H9 (cell line): ENCODE measurements at regions not wholly inside any gene's neighbourhood (a gene's known extent, or its start where the extent isn't known, plus 50 kb on each side); places are given as distances from the start of the nearest gene placed in this dataset.

Experiments used
- DNase-seq: peaks from one replicate; pipeline ENCODE4 v3.0.0-alpha.2; 2017
- H2AFZ ChIP-seq: one replicate; pipeline ENCODE4 v1.6.1; 2013; ENCODE audit warnings: mild to moderate bottlenecking, low read length, control low read depth, moderate library complexity
- H2AK5ac ChIP-seq: 2 replicates; pipeline ENCODE4 v1.6.1; 2013; ENCODE audit warnings: low read length, control low read depth, mixed read lengths; ENCODE audit not compliant: insufficient read length
- H2BK120ac ChIP-seq: one replicate; pipeline ENCODE4 v1.6.1; 2013; ENCODE audit warnings: low read depth, mild to moderate bottlenecking, low read length, control low read depth, inconsistent platforms; ENCODE audit not compliant: poor library complexity, severe bottlenecking
- H2BK12ac ChIP-seq: 2 replicates; pipeline ENCODE4 v1.6.1; 2013; ENCODE audit warnings: low read length, control low read depth, mixed read lengths, low read depth; ENCODE audit not compliant: insufficient read length
- H2BK15ac ChIP-seq: 2 replicates; pipeline ENCODE4 v1.6.1; 2013; ENCODE audit warnings: low read depth, low read length, control low read depth
- H2BK20ac ChIP-seq: one replicate; pipeline ENCODE4 v1.6.1; 2013; ENCODE audit warnings: low read depth, mild to moderate bottlenecking, low read length, control low read depth, inconsistent platforms; ENCODE audit not compliant: poor library complexity, severe bottlenecking
- H2BK5ac ChIP-seq: 2 replicates; pipeline ENCODE4 v1.6.1; 2013; ENCODE audit warnings: low read length, control low read depth, mixed read lengths; ENCODE audit not compliant: insufficient read length
- H3K14ac ChIP-seq: 2 replicates; pipeline ENCODE4 v1.6.1; 2013; ENCODE audit warnings: low read length, control low read depth; ENCODE audit not compliant: insufficient read depth
- H3K18ac ChIP-seq: 2 replicates; pipeline ENCODE4 v1.6.1; 2013; ENCODE audit warnings: low read depth, mild to moderate bottlenecking, mixed read lengths, low read length, control low read depth; ENCODE audit not compliant: insufficient read length
- H3K23ac ChIP-seq: 2 replicates; pipeline ENCODE4 v1.6.1; 2013; ENCODE audit warnings: low read length, control low read depth, mixed read lengths, low read depth; ENCODE audit not compliant: insufficient read length
- H3K23me2 ChIP-seq: 2 replicates; pipeline ENCODE4 v1.6.1; 2013; ENCODE audit warnings: low read depth, mild to moderate bottlenecking, mixed read lengths, low read length, control low read depth; ENCODE audit not compliant: insufficient read length, poor library complexity, severe bottlenecking
- H3K27ac ChIP-seq: 2 replicates; pipeline ENCODE4 v1.5.1; 2013; ENCODE audit warnings: low read length, control low read depth, mixed read lengths, low read depth; ENCODE audit not compliant: insufficient read length
- H3K27me3 ChIP-seq: 2 replicates; pipeline ENCODE4 v1.6.1; 2013; ENCODE audit warnings: low read length, control low read depth, inconsistent platforms; ENCODE audit not compliant: insufficient read depth
- H3K4ac ChIP-seq: 2 replicates; pipeline ENCODE4 v1.6.1; 2013; ENCODE audit warnings: low read depth, mild to moderate bottlenecking, control low read depth, inconsistent platforms, low read length, moderate library complexity
- H3K4me1 ChIP-seq: 2 replicates; pipeline ENCODE4 v1.6.1; 2013; ENCODE audit warnings: low read length, control low read depth, inconsistent platforms; ENCODE audit not compliant: insufficient read depth
- H3K4me2 ChIP-seq: 2 replicates; pipeline ENCODE4 v1.6.1; 2013; ENCODE audit warnings: low read length, control low read depth, mixed read lengths; ENCODE audit not compliant: insufficient read length, insufficient read depth
- H3K56ac ChIP-seq: 2 replicates; pipeline ENCODE4 v1.6.1; 2013; ENCODE audit warnings: low read depth, mild to moderate bottlenecking, mixed read lengths, low read length, control low read depth; ENCODE audit not compliant: insufficient read length
- H3K79me1 ChIP-seq: 2 replicates; pipeline ENCODE4 v1.6.1; 2013; ENCODE audit warnings: low read depth, mild to moderate bottlenecking, moderate library complexity, low read length, control low read depth, inconsistent platforms; ENCODE audit not compliant: insufficient read depth, poor library complexity, severe bottlenecking
- H3K79me2 ChIP-seq: 2 replicates; pipeline ENCODE4 v1.6.1; 2013; ENCODE audit warnings: low read length, control low read depth, inconsistent platforms; ENCODE audit not compliant: insufficient read depth
- H3K9ac ChIP-seq: 2 replicates; pipeline ENCODE4 v1.6.1; 2013; ENCODE audit warnings: low read length, control low read depth, mixed read lengths; ENCODE audit not compliant: insufficient read length; ENCODE audit errors: extremely low read depth
- H3K9me3 ChIP-seq: one replicate; pipeline ENCODE4 v1.6.1; 2013; ENCODE audit warnings: low read depth, low read length, inconsistent platforms; ENCODE audit not compliant: control insufficient read depth
- H3T11ph ChIP-seq: one replicate; pipeline ENCODE4 v1.6.1; 2013; ENCODE audit warnings: mild to moderate bottlenecking, low read length, control low read depth, inconsistent platforms
- H4K20me1 ChIP-seq: one replicate; pipeline ENCODE4 v1.6.1; 2013; ENCODE audit not compliant: control insufficient read depth, insufficient read length, insufficient read depth
- H4K5ac ChIP-seq: 2 replicates; pipeline ENCODE4 v1.6.1; 2013; ENCODE audit warnings: low read depth, mild to moderate bottlenecking, mixed read lengths, low read length, control low read depth; ENCODE audit not compliant: insufficient read length
- H4K8ac ChIP-seq: replicated peaks from 2 replicates; pipeline ENCODE4 v1.6.1; 2013; ENCODE audit warnings: low read length, control low read depth, mixed read lengths, low read depth; ENCODE audit not compliant: insufficient read length
- H4K91ac ChIP-seq: 2 replicates; pipeline ENCODE4 v1.6.1; 2013; ENCODE audit warnings: low read depth, mild to moderate bottlenecking, moderate library complexity, mixed read lengths, low read length, control low read depth; ENCODE audit not compliant: insufficient read length
- H3K27ac Mint-ChIP-seq, 3 experiments: 2 replicates in 2 of 3; 3 replicates in 1 of 3; pipeline ENCODE4 v1.8.0; 2020 to 2021; ENCODE audit warnings: mixed read lengths in 3 of 3, mild to moderate bottlenecking in 1 of 3, moderate library complexity in 1 of 3
- H3K27me3 Mint-ChIP-seq: 2 replicates; pipeline ENCODE4 v1.8.0; 2021; ENCODE audit warnings: low read depth, mild to moderate bottlenecking, moderate library complexity, mixed read lengths
- H3K36me3 Mint-ChIP-seq, 3 experiments: 2 replicates in 2 of 3; 3 replicates in 1 of 3; pipeline ENCODE4 v1.8.0; 2020 to 2021; ENCODE audit warnings: low read depth in 3 of 3, mixed read lengths in 3 of 3; ENCODE audit not compliant: insufficient read depth in 1 of 3
- H3K4me1 Mint-ChIP-seq, 2 experiments: 2 replicates each; pipeline ENCODE4 v1.8.0; 2020; ENCODE audit warnings: mixed read lengths in 2 of 2
- H3K4me3 Mint-ChIP-seq, 2 experiments: 2 replicates in 1 of 2; 3 replicates in 1 of 2; pipeline ENCODE4 v1.8.0; 2020 to 2021; ENCODE audit warnings: mild to moderate bottlenecking in 2 of 2, mixed read lengths in 2 of 2, moderate library complexity in 1 of 2
- H3K9me3 Mint-ChIP-seq, 2 experiments: 2 replicates in 1 of 2; 3 replicates in 1 of 2; pipeline ENCODE4 v1.8.0; 2020; ENCODE audit warnings: mild to moderate bottlenecking in 2 of 2, mixed read lengths in 2 of 2, moderate library complexity in 1 of 2
- WGBS: extraction: QIAGEN DNeasy Blood & Tissue Kit; methylation state at CpG from one replicate; pipeline ENCODE4 v1.1.7; 2013; ENCODE audit warnings: missing lambda C conversion rate, low lambda C conversion rate, mixed read lengths; ENCODE audit not compliant: insufficient read length; ENCODE audit errors: extremely low coverage; 5-methylcytosine and 5-hydroxymethylcytosine counted together
- TF ChIP-seq, protein P1 (sequence below): fragments of 200-600 bp; sonication (generic); conservative IDR thresholded peaks from 3 replicates; pipeline ENCODE4 v1.8.0; 2021; ENCODE audit warnings: antibody characterized with exemption, mild to moderate bottlenecking

DNA sequence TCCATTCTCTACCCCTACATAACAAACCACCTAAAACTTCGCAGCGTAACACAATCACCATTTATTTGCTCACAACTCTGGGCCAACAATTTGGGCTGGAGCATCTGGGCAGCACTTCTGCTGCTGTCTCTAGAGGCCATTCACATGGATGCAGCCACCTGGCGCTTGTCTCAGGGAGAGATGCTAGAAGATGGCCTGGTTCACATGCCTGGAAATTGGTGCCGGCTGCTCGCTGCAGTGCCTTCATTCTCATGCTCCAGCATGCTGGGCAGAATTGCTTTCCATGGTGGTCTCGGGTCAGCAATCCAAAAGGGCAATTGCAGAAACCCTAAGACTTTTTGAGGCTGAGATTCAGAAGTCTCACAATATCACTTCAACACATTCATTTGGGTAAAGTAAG lies 157.4 kb downstream of the SUCLG1 start:
- TF ChIP-seq, protein P1, sequence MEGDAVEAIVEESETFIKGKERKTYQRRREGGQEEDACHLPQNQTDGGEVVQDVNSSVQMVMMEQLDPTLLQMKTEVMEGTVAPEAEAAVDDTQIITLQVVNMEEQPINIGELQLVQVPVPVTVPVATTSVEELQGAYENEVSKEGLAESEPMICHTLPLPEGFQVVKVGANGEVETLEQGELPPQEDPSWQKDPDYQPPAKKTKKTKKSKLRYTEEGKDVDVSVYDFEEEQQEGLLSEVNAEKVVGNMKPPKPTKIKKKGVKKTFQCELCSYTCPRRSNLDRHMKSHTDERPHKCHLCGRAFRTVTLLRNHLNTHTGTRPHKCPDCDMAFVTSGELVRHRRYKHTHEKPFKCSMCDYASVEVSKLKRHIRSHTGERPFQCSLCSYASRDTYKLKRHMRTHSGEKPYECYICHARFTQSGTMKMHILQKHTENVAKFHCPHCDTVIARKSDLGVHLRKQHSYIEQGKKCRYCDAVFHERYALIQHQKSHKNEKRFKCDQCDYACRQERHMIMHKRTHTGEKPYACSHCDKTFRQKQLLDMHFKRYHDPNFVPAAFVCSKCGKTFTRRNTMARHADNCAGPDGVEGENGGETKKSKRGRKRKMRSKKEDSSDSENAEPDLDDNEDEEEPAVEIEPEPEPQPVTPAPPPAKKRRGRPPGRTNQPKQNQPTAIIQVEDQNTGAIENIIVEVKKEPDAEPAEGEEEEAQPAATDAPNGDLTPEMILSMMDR, result no peak
- H3K27me3 Mint-ChIP-seq, result no peaks in the 10 kb centered on the region; the same call in 1 of the 2 replicates
- H3K9ac ChIP-seq, result no peak overlapping the region
- DNase-seq, result no peak
- no peaks in the 10 kb centered on the region for H4K20me1 ChIP-seq
- peaks cover 18 to 23% (median 18%) of the 10 kb centered on the region in 3 experiments for H3K36me3 Mint-ChIP-seq
- no peak overlapping the region for H3K23ac ChIP-seq
- H3K4me3 Mint-ChIP-seq, result no peak overlapping the region
- H3K4me1 Mint-ChIP-seq, result peaks cover 34 to 38% of the 10 kb centered on the region in 2 experiments
- no peak overlapping the region for H3K4me2 ChIP-seq
- no peaks in the 10 kb centered on the region for H3K23me2 ChIP-seq
- no peak overlapping the region for H4K5ac ChIP-seq
- WGBS, result 100% methylated on average over 2 of the region's 6 CpGs
- H2AFZ ChIP-seq, result no peak overlapping the region
- H3K18ac ChIP-seq, result no peak overlapping the region
- 0 out of 2 replicates have a peak, but pooled peaks cover 4% of the 10 kb centered on the region for H3K4me1 ChIP-seq
- H2BK120ac ChIP-seq, result no peak overlapping the region
- H4K8ac ChIP-seq, result no peak overlapping the region
- peaks cover 23 to 27% of the 10 kb centered on the region in 2 experiments for H3K9me3 Mint-ChIP-seq
- H2BK5ac ChIP-seq, result no peak overlapping the region
- H4K91ac ChIP-seq, result no peak overlapping the region
- no peak overlapping the region for H3K27ac ChIP-seq
- no peaks in the 10 kb centered on the region for H3K79me1 ChIP-seq
- no peak overlapping the region for H3T11ph ChIP-seq
- H3K14ac ChIP-seq, result no peak overlapping the region
- no peak overlapping the region for H2BK15ac ChIP-seq
- H3K9me3 ChIP-seq, result peaks cover 8% of the 10 kb centered on the region
- no peaks in the 10 kb centered on the region for H3K79me2 ChIP-seq
- H3K4ac ChIP-seq, result no peak overlapping the region
- H2BK12ac ChIP-seq, result no peak overlapping the region
- H3K56ac ChIP-seq, result no peak overlapping the region
- no peak overlapping the region for H3K27ac Mint-ChIP-seq
- H2BK20ac ChIP-seq, result no peak overlapping the region
- H2AK5ac ChIP-seq, result no peak overlapping the region
- no peaks in the 10 kb centered on the region for H3K27me3 ChIP-seq
